GM21360 (cell line): ENCODE measurements at regions not wholly inside any gene's neighbourhood (a gene's known extent, or its start where the extent isn't known, plus 50 kb on each side); places are given as distances from the start of the nearest gene placed in this dataset.
"Not testable (repeated sequence)": the region's sequence is repeated elsewhere in the genome, so short reads cannot be mapped to it uniquely, and the experiment has no call there.

ENCODE experiments used
- ATAC-seq: cut with Tn5 transposase; IDR thresholded peaks from one replicate; pipeline ENCODE4 v1.9.1; 2021; ENCODE audit warnings: mild to moderate bottlenecking, moderate library complexity; ENCODE audit not compliant: unreplicated experiment

DNA sequence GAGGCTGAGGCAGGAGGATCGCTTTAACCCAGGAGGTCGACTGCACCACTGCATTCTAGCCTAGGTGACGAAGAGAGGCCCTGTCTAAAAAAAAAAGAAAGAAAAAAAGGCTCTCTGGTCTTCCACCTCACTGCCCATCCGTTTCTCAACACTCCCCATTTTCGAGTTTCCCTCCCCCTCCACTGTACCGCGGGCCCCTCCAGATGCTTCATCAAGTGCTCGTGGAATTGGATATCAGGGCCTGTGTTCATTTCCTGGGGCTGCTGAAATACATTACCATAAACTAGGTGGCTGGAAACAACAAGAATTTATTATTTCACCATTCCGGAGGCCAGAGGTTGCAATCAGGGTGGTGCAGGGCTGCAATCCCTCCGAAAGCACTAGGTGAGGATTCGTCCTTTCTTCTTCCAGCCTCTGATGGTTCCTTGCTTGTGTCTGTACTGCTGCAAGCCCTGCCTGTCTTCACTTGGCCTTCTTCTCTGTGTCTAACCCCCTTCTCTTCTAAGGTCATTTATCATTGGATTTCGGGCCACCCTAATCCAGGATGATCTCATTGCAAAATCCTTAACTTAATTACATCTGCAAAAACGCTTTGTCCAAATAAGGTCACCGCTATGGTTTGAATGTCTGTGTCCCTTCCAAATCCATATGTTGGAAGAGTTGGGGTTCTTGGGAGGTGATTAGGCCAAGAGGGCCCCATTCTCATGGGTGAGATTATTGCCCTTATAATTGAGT lies 135.1 kb downstream of the CRLF3 start:
- not testable (repeated sequence) for ATAC-seq

DNA sequence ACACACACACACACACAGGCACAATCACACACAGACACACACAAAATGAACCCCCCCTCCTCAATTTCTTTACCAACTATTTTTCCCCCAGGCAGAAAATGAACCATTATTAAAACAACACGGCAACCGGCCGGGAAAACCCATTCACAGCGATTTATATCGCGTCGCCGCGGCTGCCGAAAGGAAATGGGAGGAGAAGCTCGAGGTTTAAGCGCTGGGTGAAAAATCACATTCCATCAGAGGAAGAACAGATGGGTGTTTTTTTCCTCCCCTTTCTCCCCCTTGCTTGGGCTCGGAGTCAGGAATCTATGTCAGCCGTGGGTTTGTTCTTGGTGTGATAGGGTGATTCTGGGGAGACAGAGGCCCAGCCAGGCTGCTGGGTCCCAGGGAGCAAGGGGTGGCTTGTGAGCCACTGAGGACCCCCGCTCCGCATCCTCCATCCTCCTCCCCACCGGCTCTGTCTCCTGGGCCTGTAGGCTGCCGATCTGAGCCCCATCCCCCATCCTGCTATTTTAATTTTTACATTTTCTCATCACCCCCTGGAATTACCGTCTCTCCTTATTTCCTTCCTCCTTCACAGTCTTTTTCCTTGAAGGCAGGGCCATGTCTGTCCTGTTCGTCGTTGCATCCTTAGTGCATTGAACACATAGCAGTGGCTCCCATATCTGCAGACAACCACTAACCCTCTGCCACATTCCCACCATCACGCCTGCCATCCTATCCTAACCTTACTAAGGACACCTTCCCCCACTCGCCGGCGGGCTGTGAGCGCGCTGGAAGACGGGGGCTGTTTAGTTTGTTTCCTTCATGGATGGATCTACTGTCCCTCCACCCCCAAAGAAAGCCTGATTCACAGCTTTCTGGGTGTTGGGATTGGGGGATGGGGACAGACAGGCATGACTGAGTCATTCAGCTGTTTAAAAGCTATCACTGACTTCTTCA lies 137.7 kb downstream of the CRLF3 start:
- ATAC-seq, result not testable (repeated sequence)

DNA sequence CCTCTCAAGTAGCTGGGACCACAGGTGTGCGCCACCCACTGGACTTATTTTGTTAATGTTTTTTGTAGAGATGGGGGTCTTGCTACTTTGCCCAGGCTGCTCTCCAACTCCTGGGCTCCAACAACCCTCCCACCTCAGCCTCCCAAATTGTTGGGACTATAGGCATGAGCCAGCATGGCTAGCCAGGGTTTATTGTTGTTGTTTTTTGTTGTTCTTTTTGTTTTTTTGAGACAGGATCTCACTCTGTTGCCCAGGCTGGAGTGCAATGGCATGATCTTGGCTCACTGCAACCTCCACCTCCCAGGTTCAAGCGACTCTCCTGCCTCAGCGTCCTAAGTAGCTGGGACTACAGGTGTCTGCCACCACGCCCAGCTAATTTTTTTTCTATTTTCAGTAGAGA lies 142.2 kb downstream of the CRLF3 start:
- not testable (repeated sequence) for ATAC-seq

DNA sequence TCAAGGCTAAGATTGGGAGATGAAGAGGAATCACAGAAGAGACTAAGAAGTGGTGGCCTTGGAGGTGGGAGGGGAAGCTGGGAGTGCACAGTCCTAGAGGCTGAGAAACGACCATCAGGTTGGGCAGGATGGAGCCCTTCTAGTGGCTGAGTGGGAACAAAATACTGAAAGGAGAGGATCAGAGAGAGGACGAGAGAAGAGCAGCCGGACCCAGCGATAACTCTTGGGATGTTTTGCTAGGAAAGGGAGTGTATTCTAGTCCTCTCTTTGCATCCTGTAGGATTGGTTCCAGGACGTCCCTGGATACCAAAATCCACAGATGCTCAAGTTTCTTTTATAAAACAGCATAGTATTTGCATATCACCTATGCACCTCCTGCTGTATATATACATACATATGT lies 143.8 kb downstream of the CRLF3 start:
- not testable (repeated sequence) for ATAC-seq

DNA sequence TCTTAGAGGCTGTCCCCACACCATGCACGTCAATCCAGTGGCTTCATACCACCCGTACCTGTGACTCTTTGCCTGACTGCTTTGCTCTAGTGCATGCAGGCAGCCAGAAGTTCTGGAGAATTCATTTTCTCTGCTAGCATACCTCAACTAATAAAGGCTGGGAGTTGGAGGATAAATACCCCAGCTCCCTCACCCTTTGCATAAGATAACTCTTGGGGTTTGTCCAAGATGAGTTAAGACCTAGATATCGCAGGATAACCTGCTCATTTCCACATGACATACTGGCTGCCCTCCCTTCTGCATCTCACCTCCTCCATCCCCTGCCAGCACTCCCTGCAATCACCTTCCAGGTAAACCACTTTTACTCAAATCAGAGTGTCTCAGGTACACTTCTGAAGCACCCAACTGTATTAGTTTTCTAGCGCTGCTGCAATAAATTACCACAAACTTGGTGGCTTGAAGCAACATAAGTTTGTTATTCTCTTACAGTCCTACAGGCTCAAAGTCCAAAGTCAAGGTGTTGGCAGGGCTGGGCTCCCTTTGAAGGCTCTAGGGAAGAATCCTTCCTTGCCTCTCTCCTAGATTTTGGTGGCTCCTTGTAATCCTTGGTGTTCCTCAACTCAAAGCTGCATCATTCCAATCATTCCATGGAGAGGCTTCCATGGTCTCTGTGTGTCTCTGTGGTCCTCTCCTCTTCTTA lies 146.8 kb downstream of the CRLF3 start:
- ATAC-seq, result no peak

DNA sequence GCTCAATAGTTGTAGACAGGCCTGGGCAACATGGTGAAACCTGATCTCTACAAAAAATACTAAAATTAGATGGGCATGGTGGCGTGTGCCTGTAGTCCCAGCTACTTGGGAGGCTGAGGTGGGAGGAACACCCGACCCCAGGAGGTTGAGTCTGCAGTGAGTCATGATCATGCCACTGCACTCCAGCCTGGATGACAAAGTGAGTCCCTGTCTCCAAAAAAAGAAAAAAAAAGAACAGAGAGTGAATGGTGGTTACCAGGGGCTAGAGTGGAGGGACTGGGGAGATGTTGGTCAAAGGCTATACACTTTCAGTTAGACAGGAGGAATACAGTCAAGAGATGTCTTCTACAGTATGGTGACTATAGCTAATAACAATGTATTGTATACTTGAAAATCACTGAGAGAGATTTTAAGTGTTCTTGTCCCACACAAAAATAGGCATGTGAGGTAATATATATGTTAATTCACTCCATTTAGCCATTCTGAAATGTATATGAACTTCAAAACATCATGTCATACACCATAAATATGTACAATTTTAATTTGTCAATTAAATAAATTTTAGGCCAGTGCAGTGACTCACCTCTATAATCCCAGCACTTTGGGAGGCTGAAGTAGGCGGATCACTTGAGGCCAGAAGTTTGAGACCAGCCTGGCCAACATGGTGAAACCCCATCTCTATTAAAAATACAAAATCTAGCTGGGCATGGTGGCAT lies 148.6 kb downstream of the CRLF3 start:
- ATAC-seq, result not testable (repeated sequence)

DNA sequence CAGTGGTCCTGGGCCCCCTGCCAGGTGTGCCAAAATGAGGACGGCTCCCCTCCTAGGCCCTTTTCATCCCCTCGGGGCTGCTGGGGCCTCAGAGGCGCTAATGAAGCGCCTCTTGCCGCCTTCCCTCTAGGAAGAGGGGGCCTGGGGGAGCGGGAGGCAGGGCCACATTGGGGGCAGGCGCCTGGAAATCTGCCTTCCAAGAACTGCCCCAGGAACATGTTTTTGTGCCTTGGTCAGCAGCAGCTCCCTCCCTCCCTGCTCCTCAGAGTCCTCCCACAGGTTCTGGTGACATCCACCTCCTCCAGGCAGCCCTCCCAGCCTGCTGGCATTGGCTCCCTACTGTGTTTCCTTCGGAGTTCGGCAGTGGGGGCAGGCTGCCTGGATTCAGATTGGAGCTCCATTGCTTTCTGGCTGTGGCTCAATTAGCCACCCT lies 155.3 kb downstream of the CRLF3 start:
- ATAC-seq, result not testable (repeated sequence)

DNA sequence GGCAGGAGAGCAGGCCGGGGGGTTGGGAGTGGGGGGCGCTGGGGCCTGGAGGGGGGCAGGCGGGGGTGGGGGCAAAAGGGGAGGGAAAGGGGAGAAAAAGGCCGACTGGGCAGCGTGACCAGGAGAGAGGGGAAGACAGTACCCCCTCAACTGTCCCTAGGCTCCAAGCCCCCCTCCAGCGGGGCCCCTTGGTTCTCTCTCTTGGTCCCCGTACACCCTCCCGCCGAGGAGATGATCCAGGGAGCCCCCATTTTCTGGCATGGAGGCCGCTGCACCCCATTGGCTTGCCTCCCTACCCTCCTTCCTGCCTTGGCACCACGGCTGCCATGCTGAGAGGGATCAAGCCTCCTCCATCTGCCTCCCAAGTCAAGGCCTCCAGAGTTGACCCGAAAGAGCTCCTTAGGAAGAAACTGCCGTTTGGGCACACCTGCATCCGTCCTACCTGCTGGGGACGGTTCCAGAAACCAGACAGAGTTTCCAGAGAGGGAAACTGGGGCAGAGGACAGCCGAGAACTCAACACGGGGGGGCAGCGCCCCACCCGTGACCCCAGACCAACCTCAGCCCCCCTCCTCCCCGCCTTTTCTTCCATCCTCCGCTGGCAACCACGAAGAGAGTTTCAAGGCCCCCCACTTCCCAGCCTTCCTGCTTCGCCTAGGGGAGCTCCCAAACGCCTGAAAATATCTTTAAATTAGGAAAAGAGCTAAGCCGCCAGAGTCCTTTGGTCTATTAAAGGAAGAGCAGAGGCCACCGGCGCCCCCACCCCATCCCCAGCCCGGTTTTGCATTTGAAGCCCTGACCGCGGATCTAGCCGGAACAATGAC lies 155.9 kb downstream of the CRLF3 start:
- ATAC-seq, result not testable (repeated sequence)

DNA sequence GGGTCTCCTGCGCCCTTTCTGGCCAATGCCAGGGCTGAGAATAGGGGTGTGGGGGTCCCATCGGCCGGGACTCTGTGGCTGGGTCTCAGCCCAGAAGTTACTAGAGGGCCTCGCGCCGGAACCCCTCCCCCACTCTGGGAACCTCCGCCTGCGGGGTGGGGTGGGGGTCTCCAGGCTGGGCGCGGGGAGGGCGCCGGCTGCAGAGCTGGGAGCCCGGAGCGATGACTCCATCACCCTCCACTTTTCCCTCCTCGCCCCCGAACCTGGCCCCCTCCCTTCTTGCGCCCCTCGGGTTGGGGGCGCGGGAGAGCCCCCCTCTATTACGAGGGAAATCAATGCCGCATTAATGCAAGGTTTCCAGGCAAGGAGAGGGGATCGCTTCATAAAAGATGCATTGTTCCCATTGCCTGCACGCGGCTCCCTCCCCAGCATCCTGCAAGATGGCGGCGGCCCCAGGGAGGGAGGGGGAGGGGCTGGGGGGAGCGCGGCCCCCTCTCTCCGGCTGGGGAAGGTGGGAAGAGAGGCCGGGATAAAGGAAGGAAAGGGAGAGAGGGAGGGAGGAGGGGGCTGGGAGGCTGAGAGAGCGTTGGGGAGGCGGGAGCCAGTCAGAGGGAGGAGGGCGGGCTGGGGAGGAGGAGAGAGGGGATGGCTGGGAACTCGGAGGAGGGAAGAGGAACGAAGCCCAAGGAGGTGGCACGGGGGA lies 156.7 kb downstream of the CRLF3 start:
- ATAC-seq, result not testable (repeated sequence)

DNA sequence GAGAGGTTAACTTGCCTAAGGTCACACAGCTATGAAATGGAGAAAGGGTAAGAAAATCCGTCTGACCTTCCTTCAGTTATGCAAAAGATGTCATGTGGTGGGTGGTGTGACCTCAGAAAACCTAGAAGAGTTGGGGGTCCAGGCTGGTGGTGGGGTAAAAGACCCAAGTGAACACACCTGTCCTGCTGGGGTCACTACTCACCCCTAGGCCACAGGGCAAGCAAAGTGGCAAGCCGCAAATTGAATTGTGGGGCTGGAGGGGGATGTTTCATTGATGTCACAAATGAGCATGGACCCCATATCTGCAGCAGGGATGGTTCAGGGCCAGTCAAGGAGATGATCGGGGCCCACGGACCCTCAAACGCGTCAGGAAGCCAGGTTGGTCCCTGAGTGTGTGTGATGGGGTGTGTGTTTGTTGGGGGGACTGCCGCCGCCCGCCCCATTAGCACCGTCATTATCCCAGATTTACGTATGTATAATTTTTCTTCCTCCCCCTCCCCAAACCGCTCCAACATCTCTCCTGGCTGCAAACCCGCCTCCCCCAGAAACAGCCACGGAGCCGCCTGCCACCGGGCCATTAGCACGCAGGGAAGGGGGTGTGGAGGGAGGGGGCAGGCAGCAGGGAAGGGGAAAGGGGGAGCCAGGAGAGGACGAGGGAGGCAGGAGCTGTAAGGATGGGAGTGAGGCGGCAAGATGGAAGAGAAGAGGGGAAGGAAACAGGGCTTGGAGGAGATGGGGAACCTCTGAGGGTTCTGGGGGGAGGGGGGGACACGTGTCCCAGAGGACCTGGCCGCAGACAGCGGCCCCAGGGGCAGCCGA lies 157.4 kb downstream of the CRLF3 start:
- not testable (repeated sequence) for ATAC-seq

DNA sequence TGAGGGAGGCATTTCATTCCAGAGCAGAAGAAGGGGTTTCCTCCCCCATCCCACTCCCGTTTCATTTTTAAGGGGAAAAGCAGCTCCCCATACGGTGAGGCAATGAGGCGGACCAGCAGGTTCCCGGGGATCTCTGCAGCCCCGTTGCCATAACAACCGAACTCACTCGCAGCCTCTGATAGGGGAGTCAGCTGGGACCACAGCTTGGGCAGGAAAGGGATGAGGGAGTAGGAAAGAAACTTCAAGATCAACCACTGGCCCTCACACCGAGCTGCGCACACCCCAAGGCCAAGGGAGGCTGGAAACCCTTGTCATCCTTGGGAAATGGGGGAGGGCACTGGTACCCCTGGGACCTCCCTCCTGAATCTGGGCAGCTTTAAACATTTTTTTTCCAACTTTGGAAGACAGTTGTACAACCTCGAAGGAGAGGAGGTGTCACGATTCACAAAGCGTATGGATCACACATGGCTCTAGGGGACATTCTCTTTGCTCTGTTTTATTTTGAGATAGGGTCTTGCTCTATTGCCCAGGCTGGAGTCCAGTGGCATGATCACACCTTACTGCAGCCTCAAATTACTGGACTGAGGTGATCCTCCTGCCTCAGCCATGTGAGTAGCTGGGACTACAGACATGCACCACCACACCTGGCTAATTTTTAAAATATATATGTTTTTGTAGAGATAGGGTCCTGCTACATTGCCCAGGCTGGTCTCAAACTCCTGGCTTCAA lies 160.6 kb downstream of the CRLF3 start:
- not testable (repeated sequence) for ATAC-seq

DNA sequence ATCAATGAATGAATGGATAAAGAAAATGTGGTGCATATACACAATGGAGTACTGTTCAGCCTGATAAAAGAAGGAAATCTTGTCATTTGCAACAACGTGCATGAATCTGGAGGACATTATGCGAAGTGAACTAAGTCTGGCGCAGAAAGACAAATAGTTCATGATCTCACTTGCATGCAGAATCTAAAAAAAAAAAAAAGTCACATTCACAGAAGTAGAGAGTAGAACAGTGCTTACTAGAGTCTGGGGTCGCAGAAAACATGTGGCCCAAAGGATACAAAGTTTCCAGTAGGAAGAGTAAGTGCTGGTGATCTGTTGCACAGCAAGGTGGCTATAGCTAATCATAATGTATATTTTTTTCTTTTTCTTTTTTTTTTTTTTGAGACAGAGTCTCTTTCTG lies 167.3 kb downstream of the CRLF3 start:
- ATAC-seq, result not testable (repeated sequence)

DNA sequence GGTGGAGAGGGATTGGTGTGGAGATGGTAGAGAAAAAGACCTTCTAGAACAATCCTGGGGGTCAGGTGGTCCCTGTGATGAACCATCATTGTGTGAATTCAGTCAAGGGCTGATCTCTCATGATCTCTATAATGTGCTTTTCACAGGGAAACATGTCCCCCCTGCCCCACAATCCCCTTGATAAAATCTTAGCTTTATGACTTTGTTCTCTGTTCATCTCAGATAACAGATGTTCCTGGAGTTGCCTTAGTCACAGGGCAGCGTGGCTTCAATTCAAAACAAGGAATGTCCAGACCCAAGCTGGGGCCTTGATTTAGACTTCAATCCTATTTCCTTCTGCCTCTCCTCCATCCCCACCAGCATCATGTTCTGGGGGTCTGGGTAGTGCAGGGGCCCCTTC lies 171.5 kb downstream of the CRLF3 start:
- not testable (repeated sequence) for ATAC-seq

DNA sequence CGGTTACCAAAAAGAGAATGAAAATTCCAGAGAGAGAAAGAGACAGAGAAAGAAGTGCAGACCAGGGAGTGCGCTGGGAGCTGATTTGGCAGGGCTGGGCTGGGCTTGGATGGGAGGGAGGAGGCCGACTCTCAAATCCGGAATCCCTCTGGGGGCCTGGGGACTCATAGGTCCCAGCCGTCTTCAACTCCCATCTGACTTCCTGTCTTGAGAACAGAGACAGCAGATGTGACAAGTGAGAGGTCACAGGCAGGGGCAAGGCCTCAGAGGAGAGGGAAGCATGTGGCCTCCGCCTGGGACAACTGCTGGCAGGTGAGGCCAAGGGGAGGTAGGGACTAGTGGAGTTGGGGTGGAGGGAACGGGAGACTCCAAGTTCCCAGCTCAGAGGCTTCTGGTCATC lies 172.9 kb downstream of the GOSR1 start:
- not testable (repeated sequence) for ATAC-seq

DNA sequence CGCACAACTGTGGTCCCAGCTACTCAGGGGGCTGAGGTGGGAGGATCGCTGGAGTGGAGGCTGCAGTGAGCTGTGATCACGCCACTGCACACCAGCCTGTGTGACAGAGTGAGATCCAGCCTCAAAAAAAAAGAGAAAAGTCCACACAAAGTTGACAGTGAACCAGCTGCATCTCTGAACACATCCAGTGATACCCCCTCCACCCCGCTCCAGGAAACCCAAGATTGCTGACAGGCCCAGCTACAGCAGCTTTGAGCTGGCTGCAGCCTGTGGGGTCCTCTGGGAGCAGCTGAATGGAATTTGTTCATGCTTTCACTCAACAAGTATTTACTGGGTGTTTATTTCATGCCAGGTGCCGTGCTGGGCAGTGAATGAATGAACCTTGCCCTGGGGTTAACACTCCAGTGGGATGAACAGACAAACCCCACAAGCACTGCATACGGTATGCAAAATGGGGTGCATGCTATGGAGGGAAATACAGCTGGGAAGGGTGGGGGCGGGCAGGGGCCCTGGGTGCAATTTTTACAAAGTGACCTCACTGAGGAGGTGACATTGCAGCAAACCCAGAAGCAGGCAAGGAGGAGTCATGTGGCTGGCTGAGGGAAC lies 170.9 kb downstream of the GOSR1 start:
- not testable (repeated sequence) for ATAC-seq

DNA sequence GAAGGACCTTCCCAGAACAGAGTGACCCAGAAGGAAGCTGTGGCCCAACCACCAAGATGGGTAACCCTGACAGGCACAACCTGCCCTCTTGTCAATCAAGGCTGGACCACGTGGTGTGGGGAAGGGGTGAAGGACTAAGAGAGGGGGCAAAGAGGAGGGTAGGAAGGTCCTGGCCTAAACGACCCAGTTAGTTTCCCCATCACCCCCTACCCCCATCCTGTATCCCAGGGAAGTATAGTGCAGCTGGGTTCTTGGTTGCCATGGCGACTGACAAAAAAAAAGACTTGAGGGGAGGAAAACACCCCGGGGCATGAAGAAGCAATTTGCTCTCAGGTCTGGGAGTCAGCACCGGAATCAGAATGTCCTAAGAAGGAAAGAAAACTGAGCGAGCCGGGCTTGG lies 168.7 kb downstream of the GOSR1 start:
- not testable (repeated sequence) for ATAC-seq

DNA sequence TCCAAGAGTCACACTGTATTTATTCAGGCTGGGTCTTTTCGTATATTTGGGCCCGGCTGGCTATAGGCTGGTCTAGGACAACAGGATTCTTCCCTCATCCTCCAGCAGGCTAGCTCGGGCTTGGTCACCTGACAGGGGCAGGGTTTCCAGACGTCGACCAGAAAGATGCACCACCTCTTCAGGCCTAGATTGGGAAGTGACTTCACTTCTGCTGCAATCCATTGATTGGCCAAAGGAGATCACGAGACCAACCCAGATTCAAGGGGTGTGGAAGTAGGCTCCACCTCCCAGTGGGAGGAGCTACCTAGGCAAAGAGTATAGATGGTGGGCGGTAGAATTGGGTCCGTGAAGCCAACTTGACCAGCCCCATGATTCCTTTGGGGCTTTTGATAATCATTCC lies 167.5 kb downstream of the GOSR1 start:
- ATAC-seq, result not testable (repeated sequence)
